IMR-90 (cell line): ENCODE measurements at regions not wholly inside any gene's neighbourhood (a gene's known extent, or its start where the extent isn't known, plus 50 kb on each side); places are given as distances from the start of the nearest gene placed in this dataset.

Experiments
- ATAC-seq: fragments of 200-7000 bp; cut with Tn5 transposase; 2 replicates; pipeline ENCODE4 v1.9.1; 2020; ENCODE audit warnings: low read depth, mild to moderate bottlenecking, moderate library complexity
- BruUV-seq: library from RNA; stranded (reverse); fragments of 400-500 nt; replicated peaks from 2 replicates; lab custom pipeline; 2021; lab: Mats Ljungman, UMichigan
- CTCF ChIA-PET: fragments of 300-600 bp; formaldehyde crosslinking; extraction: SDS; loops from one replicate; lab custom pipeline; 2021; ENCODE audit warnings: antibody characterized with exemption; lab: Yijun Ruan, JAX
- POLR2A ChIA-PET: fragments of 300-600 bp; sonication (Branson Sonifier 250); formaldehyde crosslinking; loops from one replicate; lab custom pipeline; 2022; ENCODE audit warnings: antibody characterized with exemption; ENCODE audit not compliant: unreplicated experiment; lab: Charles Lee
- DNase-seq: peaks from one replicate; pipeline ENCODE4 v3.0.0; 2013
- H2AFZ ChIP-seq: replicated peaks from 2 replicates; pipeline ENCODE3; 2013; ENCODE audit warnings: low read length, mild to moderate bottlenecking; ENCODE audit not compliant: poor library complexity
- H2AK5ac ChIP-seq: 2 replicates; pipeline ENCODE4 v1.6.1; 2013; ENCODE audit warnings: low read depth, low read length, inconsistent platforms
- H2AK9ac ChIP-seq: replicated peaks from 2 replicates; pipeline ENCODE3; 2013; ENCODE audit warnings: mild to moderate bottlenecking, low read depth, low read length, moderate library complexity; ENCODE audit not compliant: poor library complexity
- H2BK120ac ChIP-seq: 2 replicates; pipeline ENCODE4 v1.6.1; 2013; ENCODE audit warnings: low read depth, low read length, inconsistent platforms
- H2BK15ac ChIP-seq: 3 replicates; pipeline ENCODE4 v1.6.1; 2013; ENCODE audit warnings: low read depth, low read length, inconsistent platforms
- H2BK20ac ChIP-seq: 2 replicates; pipeline ENCODE4 v1.6.1; 2013; ENCODE audit warnings: low read depth, mild to moderate bottlenecking, inconsistent platforms, low read length, moderate library complexity
- H2BK5ac ChIP-seq: 2 replicates; pipeline ENCODE4 v1.6.1; 2013; ENCODE audit warnings: mild to moderate bottlenecking, low read depth, low read length, inconsistent platforms; ENCODE audit not compliant: poor library complexity, severe bottlenecking
- H3K14ac ChIP-seq: replicated peaks from 2 replicates; pipeline ENCODE4 v1.6.1; 2013; ENCODE audit warnings: low read depth, low read length, inconsistent platforms
- H3K18ac ChIP-seq: 2 replicates; pipeline ENCODE4 v1.6.1; 2013; ENCODE audit warnings: low read depth, low read length, control low read depth
- H3K23ac ChIP-seq: 2 replicates; pipeline ENCODE4 v1.6.1; 2013; ENCODE audit warnings: low read depth, low read length, inconsistent platforms
- H3K27ac ChIP-seq: 2 replicates; pipeline ENCODE4 v1.5.1; 2013; ENCODE audit warnings: mild to moderate bottlenecking, control low read depth, low read length; ENCODE audit not compliant: insufficient read depth
- H3K27me3 ChIP-seq: 2 replicates; pipeline ENCODE4 v1.6.1; 2013; ENCODE audit warnings: low read length; ENCODE audit not compliant: control insufficient read depth, insufficient read depth
- H3K36me3 ChIP-seq: 2 replicates; pipeline ENCODE4 v1.6.1; 2013; ENCODE audit warnings: low read length, mixed read lengths; ENCODE audit not compliant: control insufficient read depth, insufficient read depth
- H3K4ac ChIP-seq: 2 replicates; pipeline ENCODE4 v1.6.1; 2013; ENCODE audit warnings: low read depth, low read length, inconsistent platforms
- H3K4me1 ChIP-seq: 2 replicates; pipeline ENCODE4 v1.6.1; 2013; ENCODE audit warnings: low read length, mixed read lengths; ENCODE audit not compliant: control insufficient read depth, insufficient read depth
- H3K4me2 ChIP-seq: 2 replicates; pipeline ENCODE4 v1.6.1; 2013; ENCODE audit warnings: low read depth, mild to moderate bottlenecking, control low read depth, low read length, moderate library complexity
- H3K4me3 ChIP-seq: 2 replicates; pipeline ENCODE4 v1.5.1; 2013; ENCODE audit warnings: low read depth, mild to moderate bottlenecking, control low read depth, low read length, moderate library complexity; ENCODE audit not compliant: insufficient read depth
- H3K56ac ChIP-seq: 2 replicates; pipeline ENCODE4 v1.6.1; 2013; ENCODE audit warnings: low read length, inconsistent platforms; ENCODE audit not compliant: insufficient read depth; ENCODE audit errors: extremely low read depth
- H3K79me1 ChIP-seq, 2 experiments: 2 replicates each; pipeline ENCODE4 v1.6.1; 2013; ENCODE audit warnings: low read length in 2 of 2, inconsistent platforms in 1 of 2, low read depth in 1 of 2
- H3K9ac ChIP-seq: 2 replicates; pipeline ENCODE4 v1.6.1; 2013; ENCODE audit warnings: low read depth, low read length, control low read depth
- H3K9me1 ChIP-seq: 2 replicates; pipeline ENCODE4 v1.6.1; 2013; ENCODE audit warnings: low read length, inconsistent platforms; ENCODE audit not compliant: insufficient read depth
- H3K9me3 ChIP-seq: 2 replicates; pipeline ENCODE4 v1.6.1; 2013; ENCODE audit warnings: low read length; ENCODE audit not compliant: control insufficient read depth, insufficient read depth
- H4K20me1 ChIP-seq: 2 replicates; pipeline ENCODE4 v1.6.1; 2013; ENCODE audit warnings: low read length, inconsistent platforms; ENCODE audit not compliant: insufficient read depth
- H4K5ac ChIP-seq: 2 replicates; pipeline ENCODE4 v1.6.1; 2013; ENCODE audit warnings: mild to moderate bottlenecking, low read depth, low read length, control low read depth
- H4K8ac ChIP-seq, 2 experiments: 2 replicates each; pipeline ENCODE4 v1.6.1; 2013; ENCODE audit warnings: low read depth in 2 of 2, low read length in 2 of 2, control low read depth in 1 of 2, inconsistent platforms in 1 of 2
- H4K91ac ChIP-seq: 2 replicates; pipeline ENCODE4 v1.6.1; 2013; ENCODE audit warnings: low read depth, low read length, inconsistent platforms; ENCODE audit not compliant: insufficient read depth
- CHD1 ChIP-seq: IDR thresholded peaks from 2 replicates; pipeline ENCODE4 v1.6.1; 2012; ENCODE audit warnings: low read depth, low read length, improper control_type of control experiment
- CTCF ChIP-seq: conservative IDR thresholded peaks from 2 replicates; pipeline ENCODE4 v1.5.1; 2012; ENCODE audit warnings: mild to moderate bottlenecking, low read depth, low read length, improper control_type of control experiment
- ELK1 ChIP-seq: fragments of 150-350 bp; IDR thresholded peaks from 2 replicates; pipeline ENCODE4 v1.6.1; 2016; ENCODE audit warnings: low read depth, mild to moderate bottlenecking, low read length, moderate library complexity, borderline replicate concordance
- USF2 ChIP-seq: fragments of 150-350 bp; IDR thresholded peaks from 2 replicates; pipeline ENCODE4 v1.6.1; 2017; ENCODE audit warnings: mild to moderate bottlenecking, antibody characterized with exemption, low read length, low read depth
- WGBS, 2 experiments: methylation state at CpG; one replicate each; pipeline versions ENCODE4 v1.1.5 to v1.1.7; 2013; ENCODE audit warnings: missing lambda C conversion rate in 2 of 2; ENCODE audit not compliant: insufficient read length in 1 of 2; ENCODE audit errors: extremely low coverage in 2 of 2; 5-methylcytosine and 5-hydroxymethylcytosine counted together
- dilution Hi-C: fragments of 300-500 bp; cut with HindIII; formaldehyde crosslinking; loops from one replicate; pipeline ENCODE4 v1.14.3; 2018; ENCODE audit warnings: low sequenced_read_pairs; ENCODE audit not compliant: unreplicated experiment
- in situ Hi-C: fragments of 300-500 bp; cut with MboI; formaldehyde crosslinking; loops from 3 replicates; pipeline ENCODE4 v1.14.3; 2019; ENCODE audit warnings: low sequenced_read_pairs, inconsistent platforms, mixed read lengths
- intact Hi-C: fragments of 100-400 bp; cut with micrococcal nuclease; formaldehyde crosslinking; loops from 2 replicates; pipeline ENCODE4 v1.10.0; 2022

GRCh38 chr6:126264265-126264664, 75.7 kb upstream of the CENPW start:
- Histone ChIP-seq H3K4me3 (no peak overlapping the region), H3K56ac (no peak overlapping the region), H2AFZ (no peak overlapping the region), H2BK15ac (no peak overlapping the region), H4K20me1 (no peaks in the 10 kb centered on the region), H2BK120ac (no peak overlapping the region), H2BK5ac (no peak overlapping the region), H3K18ac (no peak overlapping the region), H2BK20ac (no peak overlapping the region), H3K9me3 (peaks cover 2% of the 10 kb centered on the region), H3K36me3 (no peaks in the 10 kb centered on the region), H3K27me3 (no peaks in the 10 kb centered on the region), H3K4me1 (no peaks in the 10 kb centered on the region), H3K14ac (no peak overlapping the region), H3K9ac (no peak overlapping the region), H3K4ac (no peak overlapping the region), H4K91ac (no peak overlapping the region), H2AK9ac (no peak overlapping the region), H4K8ac (no peak overlapping the region), H4K5ac (no peak overlapping the region), H3K9me1 (no peaks in the 10 kb centered on the region), H3K23ac (no peak overlapping the region), H3K79me1 (no peaks in the 10 kb centered on the region), H3K4me2 (no peak overlapping the region), H3K27ac (no peak overlapping the region), H2AK5ac (no peak overlapping the region)
- dilution Hi-C loops, result no loop called here
- intact Hi-C loops, result no loop called here
- WGBS, 2 experiments, result no CpG with 5 or more reads among the region's 1 CpG
- no peak for DNase-seq
- in situ Hi-C loops, result no loop called here
- TF ChIP-seq CHD1, result no peak
- no peak for TF ChIP-seq ELK1
- TF ChIP-seq USF2, result no peak
- no peak for TF ChIP-seq CTCF
- no TSS peak for BruUV-seq
- ChIA-PET CTCF (no interaction called here), POLR2A (no interaction called here)
- ATAC-seq, result no peak
